ENCODE measurements at regions not wholly inside any gene's neighbourhood (a gene's known extent, or its start where the extent isn't known, plus 50 kb on each side); places are given as distances from the start of the nearest gene placed in this dataset.

- H3K9ac ChIP-seq (ENCODE audit: low read length): no peak overlapping the region
- no peaks in the 10 kb centered on the region for H4K20me1 ChIP-seq (ENCODE audit: insufficient read depth, low read length)
- no peak overlapping the region for H3K4me2 ChIP-seq (ENCODE audit: low read length)
- H3K27me3 ChIP-seq (ENCODE audit: low read depth, low read length): no peaks in the 10 kb centered on the region
- H3K79me2 ChIP-seq (ENCODE audit: low read length): no peaks in the 10 kb centered on the region
- H3K4me3 ChIP-seq (ENCODE audit: low read length): no peak overlapping the region
- no peaks in the 10 kb centered on the region for H3K36me3 ChIP-seq (replicated peaks; ENCODE audit: low read depth, low read length)
- no peaks in the 10 kb centered on the region for H3K9me3 ChIP-seq (ENCODE audit: insufficient read depth, low read length)
- H3K27ac ChIP-seq (ENCODE audit: low read length): no peak overlapping the region
- H2AFZ ChIP-seq (ENCODE audit: low read depth, low read length): no peak overlapping the region
- H3K4me1 ChIP-seq (ENCODE audit: low read length): no peaks in the 10 kb centered on the region
- TF ChIP-seq CTCF (IDR thresholded peaks at IDR 0.05; ENCODE audit: low read depth, low read length) (no peak), EZH2phosphoT487 (IDR thresholded peaks at IDR 0.05; ENCODE audit: low read depth) (no peak)
Observed at GRCh38 chr1:55428231-55428630, 213.1 kb upstream of the USP24 start.

GRCh38 chr1:55427606-55428005 lies 212.4 kb upstream of the USP24 start:
- no peaks in the 10 kb centered on the region for H3K36me3 ChIP-seq (replicated peaks; ENCODE audit: low read depth, low read length)
- no peaks in the 10 kb centered on the region for H4K20me1 ChIP-seq (ENCODE audit: insufficient read depth, low read length)
- H3K9me3 ChIP-seq (ENCODE audit: insufficient read depth, low read length): no peaks in the 10 kb centered on the region
- no peak overlapping the region for H3K9ac ChIP-seq (ENCODE audit: low read length)
- H3K4me3 ChIP-seq (ENCODE audit: low read length): no peak overlapping the region
- no peaks in the 10 kb centered on the region for H3K4me1 ChIP-seq (ENCODE audit: low read length)
- no peaks in the 10 kb centered on the region for H3K27me3 ChIP-seq (ENCODE audit: low read depth, low read length)
- H3K4me2 ChIP-seq (ENCODE audit: low read length): no peak overlapping the region
- no peak overlapping the region for H3K27ac ChIP-seq (ENCODE audit: low read length)
- TF ChIP-seq CTCF (IDR thresholded peaks at IDR 0.05; ENCODE audit: low read depth, low read length): no peak
- no peak for TF ChIP-seq EZH2phosphoT487 (IDR thresholded peaks at IDR 0.05; ENCODE audit: low read depth)
- no peak overlapping the region for H2AFZ ChIP-seq (ENCODE audit: low read depth, low read length)
- no peaks in the 10 kb centered on the region for H3K79me2 ChIP-seq (ENCODE audit: low read length)

- TF ChIP-seq EZH2phosphoT487 (IDR thresholded peaks at IDR 0.05; ENCODE audit: low read depth) (no peak), CTCF (IDR thresholded peaks at IDR 0.05; ENCODE audit: low read depth, low read length) (no peak)
- H3K9ac ChIP-seq (ENCODE audit: low read length): no peak overlapping the region
Observed at GRCh38 chr1:55426619-55427018, 211.5 kb upstream of the USP24 start.

GRCh38 chr1:55426156-55426555 lies 211.0 kb upstream of the USP24 start:
- Histone ChIP-seq H3K79me2 (ENCODE audit: low read length) (no peaks in the 10 kb centered on the region), H3K27ac (ENCODE audit: low read length) (no peak overlapping the region), H2AFZ (ENCODE audit: low read depth, low read length) (no peak overlapping the region), H3K4me1 (ENCODE audit: low read length) (no peaks in the 10 kb centered on the region), H3K27me3 (ENCODE audit: low read depth, low read length) (no peaks in the 10 kb centered on the region), H3K9me3 (ENCODE audit: insufficient read depth, low read length) (no peaks in the 10 kb centered on the region), H3K4me3 (ENCODE audit: low read length) (no peak overlapping the region), H4K20me1 (ENCODE audit: insufficient read depth, low read length) (no peaks in the 10 kb centered on the region), H3K36me3 (replicated peaks; ENCODE audit: low read depth, low read length) (no peaks in the 10 kb centered on the region), H3K9ac (ENCODE audit: low read length) (no peak overlapping the region), H3K4me2 (ENCODE audit: low read length) (no peak overlapping the region)
- TF ChIP-seq CTCF (IDR thresholded peaks at IDR 0.05; ENCODE audit: low read depth, low read length): no peak
- no peak for TF ChIP-seq EZH2phosphoT487 (IDR thresholded peaks at IDR 0.05; ENCODE audit: low read depth)

More at GRCh38 chr1:55426619-55427018, 211.5 kb upstream of the USP24 start:
- Histone ChIP-seq H2AFZ (ENCODE audit: low read depth, low read length) (no peak overlapping the region), H3K4me3 (ENCODE audit: low read length) (no peak overlapping the region), H3K4me2 (ENCODE audit: low read length) (no peak overlapping the region), H3K27ac (ENCODE audit: low read length) (no peak overlapping the region), H4K20me1 (ENCODE audit: insufficient read depth, low read length) (no peaks in the 10 kb centered on the region), H3K4me1 (ENCODE audit: low read length) (no peaks in the 10 kb centered on the region), H3K36me3 (replicated peaks; ENCODE audit: low read depth, low read length) (no peaks in the 10 kb centered on the region), H3K9me3 (ENCODE audit: insufficient read depth, low read length) (no peaks in the 10 kb centered on the region), H3K27me3 (ENCODE audit: low read depth, low read length) (no peaks in the 10 kb centered on the region), H3K79me2 (ENCODE audit: low read length) (no peaks in the 10 kb centered on the region)

All from OCI-LY3 (cell line).